Thyroid gland (tissue), 4 donors: ENCODE measurements at regions not wholly inside any gene's neighbourhood (a gene's known extent, or its start where the extent isn't known, plus 50 kb on each side); places are given as distances from the start of the nearest gene placed in this dataset.

Experiments
- CTCF ChIP-seq, 6 experiments: fragments of 200-600 bp in 3 of 6; fragments of 450-650 bp in 3 of 6; sonication (generic) in 3 of 6; IDR thresholded peaks; one replicate each; pipeline ENCODE4 v1.5.1; 2016 to 2019; ENCODE audit warnings: antibody characterized with exemption in 6 of 6, mild to moderate bottlenecking in 2 of 6, inconsistent platforms in 1 of 6, moderate library complexity in 1 of 6
- POLR2A ChIP-seq, 2 donors: fragments of 450-650 bp; IDR thresholded peaks; one replicate each; pipeline ENCODE4 v1.6.1; 2017; ENCODE audit warnings: antibody characterized with exemption in 2 of 2, mild to moderate bottlenecking in 2 of 2, moderate library complexity in 1 of 2

GRCh38 chr4:35124106-35124505 is 1120.2 kb downstream of the ARAP2 start:
- TF ChIP-seq POLR2A (IDR thresholded peaks at IDR 0.05) = no peak
- no peak for TF ChIP-seq CTCF (IDR thresholded peaks at IDR 0.05)
